Mammary epithelial cell (primary cell): ENCODE measurements at regions not wholly inside any gene's neighbourhood (a gene's known extent, or its start where the extent isn't known, plus 50 kb on each side); places are given as distances from the start of the nearest gene placed in this dataset.

Source experiments
- CTCF ChIP-seq, 2 donors: IDR thresholded peaks in 1 of 2; conservative IDR thresholded peaks in 1 of 2; 2 replicates each; pipeline ENCODE4 v1.5.1; 2011 to 2012; ENCODE audit warnings: inconsistent platforms in 2 of 2, low read length in 2 of 2, mild to moderate bottlenecking in 2 of 2, control low read depth in 1 of 2, low read depth in 1 of 2; ENCODE audit not compliant: insufficient read depth in 1 of 2; ENCODE audit errors: extremely low read depth in 1 of 2
- EZH2 ChIP-seq: IDR thresholded peaks from 2 replicates; pipeline ENCODE4 v1.6.1; 2012; ENCODE audit warnings: low read length, inconsistent platforms, borderline replicate concordance

GRCh38 chr7:37598824-37599223 lies 84.7 kb upstream of the GPR141 start:
- TF ChIP-seq CTCF (conservative IDR thresholded peaks at IDR 0.05 in 1 of 2, IDR thresholded peaks at IDR 0.05 in 1 of 2; ENCODE audit: extremely low read depth in 1 of 2, insufficient read depth in 1 of 2, low read depth in 1 of 2, low read length in 2 of 2): no peak
- TF ChIP-seq EZH2: no peak
